KOPT-K1 (cell line): ENCODE measurements at regions not wholly inside any gene's neighbourhood (a gene's known extent, or its start where the extent isn't known, plus 50 kb on each side); places are given as distances from the start of the nearest gene placed in this dataset.

Experiments used
- H3K27ac ChIP-seq: fragments of 200-600 bp; sonication (generic); 2 replicates; pipeline ENCODE4 v1.5.1; 2016; ENCODE audit warnings: antibody characterized with exemption, mild to moderate bottlenecking, low read depth, low read length; ENCODE audit not compliant: poor library complexity, severe bottlenecking
- H3K36me3 ChIP-seq: fragments of 200-600 bp; sonication (generic); 2 replicates; pipeline ENCODE4 v1.5.1; 2017; ENCODE audit warnings: antibody characterized with exemption, mild to moderate bottlenecking, low read length, moderate library complexity; ENCODE audit not compliant: insufficient read depth
- H3K9me3 ChIP-seq: fragments of 200-600 bp; sonication (generic); 2 replicates; pipeline ENCODE4 v1.5.1; 2017; ENCODE audit warnings: antibody characterized with exemption, low read length, mild to moderate bottlenecking; ENCODE audit not compliant: insufficient read depth, poor library complexity, severe bottlenecking

DNA sequence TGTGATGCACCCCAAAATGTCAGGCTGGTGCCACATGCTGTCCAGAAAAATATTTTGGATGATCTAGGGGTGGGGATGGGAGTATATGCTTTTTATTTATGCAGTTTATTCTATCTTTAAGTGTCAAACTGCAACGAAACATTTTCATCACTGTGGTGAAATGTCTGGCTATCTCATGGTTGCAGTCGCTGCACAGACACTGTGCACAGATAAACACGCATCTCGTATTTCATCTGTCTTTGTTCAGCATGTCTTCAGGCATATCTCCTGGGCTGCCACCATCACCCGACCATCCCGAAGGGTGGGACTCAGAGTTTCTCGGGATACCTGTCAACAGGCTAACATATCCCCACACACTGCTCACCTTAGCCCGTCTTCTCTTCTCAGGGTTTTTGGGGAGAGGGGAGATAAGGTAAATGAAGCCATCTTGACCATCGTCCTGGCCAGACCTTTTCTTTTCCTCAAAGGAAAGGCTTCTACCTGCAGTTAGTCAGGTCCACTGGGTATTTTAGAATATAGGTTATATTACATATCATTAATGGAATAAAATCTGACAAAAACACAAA is 80.7 kb upstream of the NABP1 start:
- H3K27ac ChIP-seq = no peak overlapping the region
- no peaks in the 10 kb centered on the region for H3K36me3 ChIP-seq
- H3K9me3 ChIP-seq = no peaks in the 10 kb centered on the region

DNA sequence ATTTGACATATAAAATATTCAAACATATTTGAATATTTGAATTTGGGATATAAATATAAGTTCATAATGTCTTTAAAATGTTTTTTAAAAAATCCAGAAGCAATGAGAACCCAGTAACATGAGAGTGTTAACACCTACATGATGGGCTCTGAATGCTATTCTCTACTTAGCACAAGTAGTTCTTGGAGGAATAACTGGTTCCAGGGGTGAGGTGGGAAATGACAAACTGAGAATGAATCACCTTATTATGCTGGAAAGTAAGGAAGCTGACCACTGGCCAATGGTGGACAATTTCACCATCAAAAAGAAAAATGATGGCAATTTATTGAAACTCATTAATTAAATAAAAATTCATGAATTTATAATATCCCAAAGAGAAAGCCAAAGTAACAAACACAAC is 79.6 kb upstream of the NABP1 start:
- no peaks in the 10 kb centered on the region for H3K9me3 ChIP-seq
- H3K36me3 ChIP-seq = no peaks in the 10 kb centered on the region
- no peak overlapping the region for H3K27ac ChIP-seq

DNA sequence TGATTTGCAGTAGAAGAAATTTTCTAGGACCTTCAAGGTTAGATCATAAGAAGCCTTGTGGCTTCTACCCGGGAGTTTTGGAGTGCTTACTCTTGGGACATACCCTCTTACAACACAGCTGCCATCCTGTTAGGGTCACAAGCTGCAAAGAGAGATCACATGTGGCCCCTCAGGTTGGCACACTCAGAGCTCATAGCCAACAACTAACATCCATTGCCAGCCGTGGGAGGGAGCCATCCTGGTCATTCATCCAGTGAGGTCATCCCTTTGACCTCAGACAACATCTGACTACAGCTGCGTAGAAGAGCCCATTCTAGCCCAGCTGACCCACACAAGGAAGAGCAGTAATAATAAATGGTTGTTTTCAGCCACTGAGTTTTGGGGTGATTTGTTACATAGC is 76.9 kb upstream of the NABP1 start:
- no peaks in the 10 kb centered on the region for H3K9me3 ChIP-seq
- H3K36me3 ChIP-seq = no peaks in the 10 kb centered on the region

DNA sequence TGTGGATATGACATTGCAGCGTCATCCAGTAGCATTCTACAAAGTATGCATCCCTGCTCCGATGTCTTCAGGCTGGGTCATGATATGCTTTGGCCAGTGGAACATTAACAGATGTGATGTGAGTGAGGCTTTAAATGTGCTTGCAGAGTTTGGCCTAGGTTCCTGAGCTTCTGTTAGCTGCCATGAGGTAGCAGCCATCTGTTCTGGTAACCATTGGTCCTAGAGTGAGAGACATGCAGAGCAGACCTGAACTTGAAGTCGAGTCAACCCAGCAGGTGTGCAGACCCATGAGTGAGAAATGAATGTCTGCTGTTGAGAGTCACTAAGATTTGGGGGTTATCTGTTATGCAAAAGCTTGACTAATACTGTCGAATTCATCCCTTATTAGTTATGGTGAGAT is 73.8 kb upstream of the NABP1 start:
- Histone ChIP-seq H3K36me3 (no peaks in the 10 kb centered on the region), H3K9me3 (no peaks in the 10 kb centered on the region), H3K27ac (no peak overlapping the region)

More for the DNA sequence above, 76.9 kb upstream of the NABP1 start:
- no peak overlapping the region for H3K27ac ChIP-seq

DNA sequence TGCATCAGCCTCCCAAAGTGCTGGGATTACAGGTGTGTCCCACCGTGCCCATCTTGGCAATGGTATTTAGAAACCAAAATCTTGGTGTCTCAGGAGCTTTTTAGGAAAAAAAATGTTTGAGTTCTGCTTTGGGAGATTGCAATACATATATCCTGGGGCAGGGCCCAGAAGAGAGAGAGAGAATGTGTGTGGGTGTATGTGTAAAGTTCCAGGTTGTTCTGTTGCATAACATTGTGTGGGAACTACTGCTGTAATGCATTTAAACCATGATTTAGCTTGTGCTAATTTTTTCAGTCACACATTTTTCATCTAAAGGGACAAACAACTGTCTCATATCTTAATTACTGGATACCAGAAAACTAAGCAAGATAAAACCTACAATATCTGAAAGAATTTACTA is 70.8 kb upstream of the NABP1 start:
- Histone ChIP-seq H3K9me3 (no peaks in the 10 kb centered on the region), H3K36me3 (no peaks in the 10 kb centered on the region), H3K27ac (no peak overlapping the region)

DNA sequence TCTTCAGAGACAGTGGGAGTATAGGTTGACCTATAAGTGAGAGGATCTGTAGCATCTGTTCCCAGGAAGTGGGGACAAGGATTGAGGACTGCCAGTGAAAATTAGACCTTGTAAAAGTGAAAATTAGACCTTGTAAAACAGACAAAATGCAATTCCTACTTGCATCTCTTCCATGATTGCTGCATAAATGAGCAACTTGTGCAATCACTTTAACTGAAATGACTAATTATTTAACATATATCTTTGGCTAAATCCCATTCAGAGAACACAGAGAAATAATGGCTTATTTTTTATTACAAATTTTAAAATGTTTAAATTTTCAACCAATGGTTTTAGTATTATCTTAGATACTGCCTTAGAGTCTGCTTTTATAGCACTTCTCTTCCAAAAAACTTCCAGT is 67.2 kb upstream of the NABP1 start:
- no peaks in the 10 kb centered on the region for H3K9me3 ChIP-seq
- H3K27ac ChIP-seq = no peak overlapping the region
- H3K36me3 ChIP-seq = no peaks in the 10 kb centered on the region

DNA sequence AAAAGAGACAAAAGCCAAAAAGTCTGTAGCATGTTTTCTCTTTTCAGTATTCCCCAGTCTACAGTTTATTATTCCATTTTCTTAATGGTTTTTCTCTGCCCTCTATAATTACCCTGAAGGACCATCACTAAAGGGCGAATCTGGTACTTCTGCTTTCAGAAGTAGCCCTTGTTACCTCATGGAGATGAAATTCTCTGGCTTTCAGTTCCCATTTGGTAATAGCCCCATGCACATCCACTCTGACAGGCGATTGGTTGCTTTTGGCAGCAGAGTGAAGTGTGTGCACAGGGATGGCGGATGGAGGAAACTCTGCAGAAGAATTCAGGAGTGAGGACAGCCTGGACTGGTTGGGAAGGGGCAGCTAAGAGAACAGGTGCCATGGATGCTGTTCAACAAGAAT is 66.3 kb upstream of the NABP1 start:
- Histone ChIP-seq H3K27ac (no peak overlapping the region), H3K9me3 (no peaks in the 10 kb centered on the region), H3K36me3 (no peaks in the 10 kb centered on the region)

DNA sequence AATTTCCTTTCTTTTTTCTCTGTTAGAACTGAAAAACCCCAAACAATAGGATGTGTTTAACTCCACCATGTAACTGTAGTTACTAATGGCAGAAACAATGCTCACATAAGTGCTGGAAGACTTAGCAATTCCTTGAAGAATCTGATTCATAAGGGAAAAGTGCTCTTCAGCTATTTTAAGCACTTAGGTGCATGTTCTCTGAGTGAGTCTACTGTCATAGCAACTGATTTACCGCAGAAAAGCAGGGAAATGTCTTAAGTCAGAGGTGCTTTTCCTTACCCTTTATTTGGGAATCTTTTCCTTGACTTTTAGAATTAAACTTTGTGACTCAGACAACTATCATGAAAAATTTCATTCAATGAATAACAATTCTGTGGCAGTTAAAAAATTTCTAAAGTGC is 65.4 kb upstream of the NABP1 start:
- Histone ChIP-seq H3K36me3 (no peaks in the 10 kb centered on the region), H3K27ac (no peak overlapping the region), H3K9me3 (no peaks in the 10 kb centered on the region)

DNA sequence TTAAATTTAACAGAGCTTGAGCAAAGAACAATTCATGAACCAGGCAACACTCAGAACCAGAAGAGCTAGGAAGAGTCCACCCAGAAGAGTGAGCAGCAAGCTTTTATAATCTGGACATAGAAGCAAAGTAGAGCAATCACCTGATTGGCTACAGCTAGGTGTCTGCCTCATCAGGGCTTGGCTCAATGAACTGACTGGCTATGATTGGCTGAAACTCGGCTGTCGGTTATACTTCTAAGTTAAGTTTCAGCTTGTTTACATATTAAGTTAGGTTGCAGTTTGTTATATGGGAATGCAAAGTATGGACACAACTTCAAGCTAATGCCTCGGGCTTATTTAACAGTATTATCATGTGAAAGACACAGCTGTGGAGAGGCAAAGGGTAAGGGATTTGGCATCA is 63.2 kb upstream of the NABP1 start:
- Histone ChIP-seq H3K27ac (no peak overlapping the region), H3K9me3 (no peaks in the 10 kb centered on the region), H3K36me3 (no peaks in the 10 kb centered on the region)

DNA sequence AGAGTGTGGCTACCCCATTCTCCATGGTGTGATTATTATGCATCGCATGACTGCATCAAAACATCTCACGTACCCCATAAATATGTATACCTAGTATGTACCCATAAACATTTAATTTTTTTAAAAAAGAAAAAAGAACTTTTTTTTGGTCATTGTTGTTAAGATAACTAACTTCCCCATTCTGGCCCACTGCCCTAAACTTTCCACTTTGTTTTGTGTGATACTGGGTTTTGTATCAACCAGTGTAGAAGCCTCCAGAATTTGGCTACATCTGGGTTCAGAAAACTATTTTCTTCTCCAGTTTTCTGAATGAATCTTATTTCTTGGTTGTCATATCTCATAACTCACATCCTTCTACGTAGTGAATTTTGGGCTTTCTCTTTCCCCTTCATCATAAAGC is 62.3 kb upstream of the NABP1 start:
- Histone ChIP-seq H3K27ac (no peak overlapping the region), H3K9me3 (no peaks in the 10 kb centered on the region)

DNA sequence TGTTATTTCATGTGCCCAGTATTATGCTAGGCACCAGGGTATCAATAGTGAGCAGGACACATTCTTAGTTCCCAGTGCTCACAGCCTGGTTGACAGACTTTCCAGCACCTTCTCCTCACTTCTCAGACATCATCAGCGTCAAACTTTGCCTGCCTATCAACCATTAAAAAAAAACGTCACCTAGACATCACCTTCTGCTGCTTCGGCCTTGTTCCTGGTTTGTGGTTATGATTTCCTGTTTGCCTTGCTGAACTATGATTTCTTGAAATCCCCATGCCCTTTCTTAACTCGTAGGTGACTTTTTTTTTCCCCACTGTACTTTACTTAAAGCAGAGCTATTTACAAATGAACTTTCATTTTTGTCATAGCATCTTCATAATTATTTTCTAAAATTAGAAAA is 60.4 kb upstream of the NABP1 start:
- H3K36me3 ChIP-seq = no peaks in the 10 kb centered on the region
- no peaks in the 10 kb centered on the region for H3K9me3 ChIP-seq
- peak overlapping the region; percentile 49 for H3K27ac ChIP-seq

More for the DNA sequence above, 62.3 kb upstream of the NABP1 start:
- H3K36me3 ChIP-seq = no peaks in the 10 kb centered on the region

DNA sequence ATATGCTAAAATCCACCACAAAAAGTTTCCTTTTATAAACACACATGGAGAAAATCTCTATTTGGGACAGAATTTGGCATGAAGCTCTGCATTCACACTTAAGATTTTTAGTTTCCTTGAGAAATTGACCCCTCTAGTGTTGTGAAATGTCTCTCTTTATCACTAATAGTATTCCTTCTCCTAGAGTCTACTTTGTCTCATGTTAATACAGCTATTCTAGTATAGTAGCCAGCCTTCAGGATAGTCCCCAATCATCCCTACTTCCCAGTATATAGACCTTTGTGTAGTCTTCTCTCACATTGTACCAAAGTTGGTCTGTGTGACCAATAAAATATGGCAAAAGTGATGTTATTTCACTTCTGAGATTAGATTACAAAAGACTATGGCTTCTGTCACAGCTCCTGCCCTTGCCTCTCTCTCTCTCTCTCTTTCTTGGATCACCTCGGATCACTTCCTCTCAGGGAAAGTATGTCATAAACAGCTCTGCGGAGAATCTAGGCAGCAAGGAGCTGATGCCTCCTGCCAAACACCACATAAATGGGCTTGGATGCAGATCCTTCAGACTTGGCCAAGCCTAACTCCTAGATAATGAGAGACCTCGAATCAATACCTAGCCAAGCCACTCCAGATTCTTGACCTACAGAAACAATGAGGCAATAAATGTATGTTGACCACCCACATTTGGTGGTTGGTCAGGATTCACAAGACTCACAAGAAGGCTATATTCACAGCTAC is 59.7 kb upstream of the NABP1 start:
- Histone ChIP-seq H3K36me3 (no peaks in the 10 kb centered on the region), H3K27ac (peak overlapping the region; percentile 49), H3K9me3 (no peaks in the 10 kb centered on the region)

DNA sequence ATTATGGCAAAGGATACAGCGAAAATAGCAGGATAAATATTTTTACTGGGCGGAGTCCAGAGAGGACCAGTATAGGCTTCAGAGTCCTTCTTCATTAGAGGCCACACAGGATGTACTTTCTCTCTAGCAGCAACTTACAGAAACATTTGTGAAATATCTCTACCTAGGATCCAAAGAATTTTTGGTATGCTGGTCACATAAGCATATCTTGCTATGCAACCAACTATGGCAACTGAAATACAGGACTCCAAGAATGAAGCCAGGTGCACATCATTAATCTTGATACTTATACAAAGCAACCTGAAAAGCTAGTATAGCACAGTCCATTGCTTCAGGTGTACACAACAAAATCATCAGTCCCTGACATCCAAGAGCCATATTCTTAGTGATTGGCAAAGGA is 59.1 kb upstream of the NABP1 start:
- Histone ChIP-seq H3K27ac (no peak overlapping the region), H3K9me3 (no peaks in the 10 kb centered on the region), H3K36me3 (no peaks in the 10 kb centered on the region)

DNA sequence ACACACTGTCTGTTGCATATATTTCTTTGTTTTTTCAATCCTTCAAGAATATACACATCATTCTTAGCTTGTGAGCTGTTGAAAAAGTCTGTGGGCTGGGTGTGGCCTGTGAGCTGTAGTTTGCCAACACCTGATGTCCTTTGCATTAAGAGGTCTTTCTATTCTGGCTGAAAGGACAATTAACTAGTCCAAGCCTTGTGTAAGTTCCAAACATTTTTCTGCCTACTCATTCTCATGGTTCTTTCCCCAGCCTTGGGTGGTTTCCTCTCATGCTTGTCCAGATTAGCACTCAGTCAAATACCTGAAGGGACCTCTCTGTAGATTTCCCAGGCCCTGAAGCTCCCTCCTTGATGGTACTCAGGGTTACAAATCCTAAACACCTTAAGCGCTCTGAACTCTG is 57.8 kb upstream of the NABP1 start:
- Histone ChIP-seq H3K36me3 (no peaks in the 10 kb centered on the region), H3K27ac (no peak overlapping the region), H3K9me3 (no peaks in the 10 kb centered on the region)

DNA sequence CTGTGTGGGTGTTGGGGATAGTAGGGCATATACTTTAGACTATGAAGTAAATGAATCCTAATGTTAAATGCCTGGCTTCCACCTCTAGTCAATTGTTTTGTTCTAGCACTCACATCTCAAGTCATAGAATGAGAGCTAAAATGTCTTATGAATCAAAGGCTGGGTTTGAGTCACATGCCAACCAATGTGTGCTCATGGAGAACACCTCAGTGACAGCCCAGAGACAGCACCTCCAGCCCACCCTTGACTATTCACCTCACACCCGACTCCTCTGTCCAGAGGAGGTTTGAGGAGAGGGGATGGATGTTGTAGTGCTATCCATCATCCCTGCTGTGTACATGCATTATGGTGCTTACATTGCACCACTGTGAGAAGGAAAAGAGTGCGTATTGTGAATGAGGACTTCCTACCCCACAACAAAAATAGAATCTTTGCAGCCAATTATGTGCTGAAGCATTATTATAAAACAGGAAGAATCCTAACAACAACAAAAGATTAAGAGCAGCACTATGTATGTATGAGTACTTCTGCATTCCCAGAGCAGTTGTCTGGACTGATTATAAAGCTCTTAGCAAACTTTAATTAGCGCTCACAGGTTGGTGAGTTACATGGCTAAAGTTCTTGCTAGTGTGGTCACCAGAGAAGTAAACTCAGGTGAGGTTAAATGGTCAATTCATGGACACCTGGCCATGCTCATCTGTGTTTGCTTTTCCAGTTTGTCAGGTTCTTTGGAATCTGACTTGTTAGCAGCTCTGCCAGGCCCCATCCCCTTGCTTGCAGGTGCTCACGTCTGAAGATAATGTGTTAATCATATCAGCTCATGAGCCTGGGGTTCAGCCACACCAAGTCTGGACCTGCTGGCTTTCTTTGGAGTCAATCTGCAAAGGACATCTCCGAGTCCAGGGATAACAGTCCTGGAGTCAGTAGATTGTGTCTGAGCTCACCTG is 55.3 kb upstream of the NABP1 start:
- Histone ChIP-seq H3K9me3 (no peaks in the 10 kb centered on the region), H3K36me3 (no peaks in the 10 kb centered on the region), H3K27ac (no peak overlapping the region)
